ENCODE measurements at regions not wholly inside any gene's neighbourhood (a gene's known extent, or its start where the extent isn't known, plus 50 kb on each side); places are given as distances from the start of the nearest gene placed in this dataset.
A peak's percentile ranks its signal among the peaks of the same experiment; 100 is the strongest.
"Not testable (repeated sequence)": the region's sequence is repeated elsewhere in the genome, so short reads cannot be mapped to it uniquely, and the experiment has no call there.

DNA sequence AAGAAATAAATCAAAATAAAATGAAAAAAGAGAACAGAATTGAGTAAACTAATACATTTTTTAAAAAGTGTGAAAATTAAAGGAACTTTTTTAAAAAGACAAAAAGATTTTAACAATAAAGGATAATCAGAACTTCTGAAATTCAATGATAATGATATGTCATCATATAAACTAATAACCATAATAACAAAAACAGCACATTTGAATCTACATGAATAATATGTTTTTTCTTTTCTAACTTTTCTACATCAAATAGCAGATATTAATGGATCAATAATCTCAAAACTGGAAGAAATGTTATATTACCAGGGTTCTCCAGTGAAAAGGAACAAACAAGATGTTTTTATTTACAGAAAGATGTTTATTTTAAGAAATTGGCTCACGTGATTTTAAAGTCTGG lies 903.3 kb upstream of the MIR17HG start:
- intact Hi-C loops (cut with DNase I, micrococcal nuclease): no loop called here
- no peak for DNase-seq

DNA sequence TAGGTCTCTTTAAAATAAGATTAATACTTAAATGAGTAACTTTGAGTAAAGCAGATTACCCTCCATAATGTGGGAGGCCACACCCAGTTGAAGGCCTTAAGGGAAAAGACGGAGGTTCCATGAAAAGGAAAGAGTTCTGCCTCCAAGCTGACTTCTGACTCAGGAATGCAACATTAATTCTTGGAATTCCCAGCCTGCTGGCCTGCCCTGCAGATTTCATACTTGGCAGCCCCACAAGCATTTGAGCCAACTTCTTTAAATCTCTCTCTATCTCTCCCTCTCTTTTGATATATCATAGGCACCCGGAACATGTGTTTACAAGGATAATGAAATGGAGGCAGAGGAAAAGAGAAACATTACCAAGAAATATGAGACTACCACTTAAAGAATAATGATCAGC lies 902.3 kb upstream of the MIR17HG start:
- ATAC-seq (no peak), DNase-seq (no peak)
- intact Hi-C loops (cut with DNase I, micrococcal nuclease): no loop called here

More for the DNA sequence above, 903.3 kb upstream of the MIR17HG start:
- ATAC-seq: no peak

DNA sequence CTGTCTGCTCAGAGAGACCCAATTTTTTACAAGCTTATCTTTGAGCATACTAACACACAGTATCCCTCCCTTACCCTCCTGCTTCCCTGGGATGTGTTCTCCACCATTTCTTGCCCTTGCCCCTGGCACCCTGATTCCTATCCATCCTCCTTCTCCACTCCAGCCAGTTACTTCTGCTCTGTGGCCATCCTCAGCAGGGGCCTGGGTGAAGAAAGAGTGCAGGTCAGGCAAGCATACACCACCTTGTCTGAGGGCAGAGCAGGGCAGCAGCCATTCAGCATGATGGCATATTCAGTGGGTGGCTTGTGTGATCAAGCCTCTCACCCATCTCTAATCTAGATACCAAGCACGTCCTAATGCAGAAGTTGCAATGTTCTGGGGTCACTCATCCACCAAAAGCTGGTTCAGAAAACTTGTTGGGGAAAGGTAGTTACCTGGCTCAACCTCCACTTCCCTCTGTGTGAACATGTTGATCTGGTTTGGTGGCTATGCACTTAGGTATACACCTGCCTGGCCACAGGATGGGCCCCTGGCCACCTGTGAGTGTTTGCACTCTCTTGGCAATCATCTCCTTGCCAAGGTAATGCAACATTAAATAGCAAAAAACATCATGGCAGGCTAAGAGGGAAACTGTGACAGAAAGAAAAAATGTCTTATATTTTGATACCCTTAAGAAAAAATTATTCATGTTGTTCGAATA lies 900.3 kb upstream of the MIR17HG start:
- intact Hi-C loops (cut with DNase I, micrococcal nuclease): no loop called here
- DNase-seq: no peak
- ATAC-seq: no peak

DNA sequence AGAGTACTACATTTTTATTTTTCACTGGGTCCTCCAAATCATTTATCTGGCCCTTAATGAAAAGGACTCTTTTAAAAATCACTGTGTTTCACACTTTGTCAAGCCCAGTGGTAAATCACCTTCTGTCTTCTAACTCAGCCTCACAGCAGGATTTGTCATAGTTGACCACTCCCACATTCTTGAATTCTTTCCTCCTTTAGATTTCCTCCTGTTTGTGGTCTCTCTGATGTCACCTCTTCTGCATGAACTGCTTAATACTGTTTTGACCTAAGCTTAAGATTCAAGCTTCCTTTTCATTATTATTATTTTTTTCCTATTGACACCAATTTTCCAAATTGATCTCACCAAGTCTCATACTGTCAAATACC lies 899.8 kb upstream of the MIR17HG start:
- intact Hi-C loops (cut with DNase I, micrococcal nuclease): no loop called here
- ATAC-seq: no peak
- DNase-seq: no peak

DNA sequence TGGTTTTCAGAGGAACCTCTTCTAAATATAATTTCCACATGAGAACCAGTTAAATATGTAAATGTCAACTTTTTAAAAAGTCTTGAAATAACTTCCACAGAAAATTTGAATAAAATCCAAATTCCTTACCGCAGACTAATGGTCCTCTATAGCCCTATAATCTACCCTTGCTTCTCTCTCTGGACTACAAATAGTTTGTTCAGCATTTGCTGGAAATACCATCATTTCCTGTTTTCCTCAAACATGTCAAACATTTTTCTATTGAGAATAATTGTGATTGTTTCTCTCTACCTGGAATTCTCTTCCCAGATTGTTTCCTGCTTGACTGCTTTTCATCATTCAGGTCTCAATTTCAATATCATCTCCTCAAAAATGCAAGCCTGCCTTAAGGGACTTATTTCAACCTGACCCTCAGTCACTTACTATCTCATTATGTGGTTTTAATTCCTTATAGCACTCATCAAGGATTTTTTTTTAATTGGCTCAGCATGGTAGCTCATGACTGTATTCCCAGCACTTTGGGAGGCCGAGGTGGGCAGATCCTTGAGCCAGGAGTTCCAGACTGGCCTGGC lies 898.9 kb upstream of the MIR17HG start:
- ATAC-seq: no peak
- intact Hi-C loops (cut with DNase I, micrococcal nuclease): no loop called here

DNA sequence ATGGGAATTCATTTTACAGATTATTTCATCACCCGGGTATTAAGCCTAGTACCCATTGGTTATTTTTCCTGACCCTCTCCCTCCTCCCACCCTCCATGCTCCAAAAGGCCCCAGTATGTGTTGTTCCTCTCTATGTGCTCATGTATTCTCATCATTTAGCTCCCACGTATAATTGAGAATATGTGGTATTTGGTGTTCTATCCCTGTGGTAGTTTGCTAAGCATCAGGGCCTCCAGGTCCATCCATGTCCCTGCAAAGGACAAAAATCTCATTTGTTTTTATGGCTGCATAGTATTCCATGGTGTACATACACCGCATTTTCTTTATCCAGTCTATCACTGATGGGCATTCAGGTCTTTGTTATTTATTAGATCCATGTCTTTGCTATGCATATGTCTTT lies 894.1 kb upstream of the MIR17HG start:
- no peak for ATAC-seq
- no peak for DNase-seq
- intact Hi-C loops (cut with DNase I, micrococcal nuclease): no loop called here

More for the DNA sequence above, 898.9 kb upstream of the MIR17HG start:
- DNase-seq: no peak

DNA sequence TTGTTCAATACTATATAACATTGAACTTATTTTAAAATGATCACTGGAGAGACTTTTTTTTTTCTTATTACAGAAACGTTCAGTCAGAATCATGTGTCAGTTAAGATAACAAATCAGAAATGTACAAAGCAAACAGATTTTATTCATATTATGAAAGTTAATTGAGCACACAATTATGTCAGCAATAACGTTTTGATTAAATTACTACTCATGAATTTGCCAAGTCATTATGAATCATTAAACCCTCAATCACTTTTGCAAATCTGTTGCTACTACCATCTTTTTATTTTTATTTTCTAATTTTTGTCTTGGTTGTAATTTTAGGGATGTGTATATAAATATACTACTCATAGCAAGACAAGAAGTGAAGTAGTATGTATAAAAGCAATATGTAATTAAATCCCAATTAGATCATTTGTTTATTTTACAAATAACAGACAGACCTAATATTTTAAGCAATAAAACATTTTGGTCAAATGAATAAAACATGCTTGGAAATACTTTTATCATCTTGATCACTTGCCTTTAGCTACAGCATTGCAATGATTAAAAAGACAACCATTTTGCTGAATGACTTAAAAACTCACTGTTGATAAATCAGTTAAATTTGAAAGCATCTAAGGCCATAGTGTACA lies 893.4 kb upstream of the MIR17HG start:
- intact Hi-C loops (cut with DNase I, micrococcal nuclease): no loop called here
- no peak for DNase-seq

DNA sequence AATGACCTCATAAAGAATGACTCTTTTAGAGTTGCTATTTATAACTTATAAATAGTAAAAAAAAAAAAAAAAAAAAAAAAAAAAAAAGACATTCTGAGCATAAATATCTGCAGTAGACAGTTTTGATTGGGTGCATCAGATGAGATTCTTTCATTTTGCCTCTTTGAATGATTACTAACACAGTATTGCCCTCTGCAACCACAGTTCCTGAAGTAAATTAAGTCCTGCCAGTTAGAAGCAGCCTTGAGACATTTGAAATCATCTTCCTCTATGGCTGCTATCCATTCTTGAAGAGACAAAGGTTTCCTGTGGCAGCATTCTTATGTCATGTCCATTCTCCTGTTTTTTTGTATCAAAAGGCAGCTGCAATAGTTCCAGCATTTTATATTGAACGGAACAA lies 892.4 kb upstream of the MIR17HG start:
- intact Hi-C loops (cut with DNase I, micrococcal nuclease): no loop called here
- no peak for ATAC-seq
- DNase-seq: no peak

More for the DNA sequence above, 893.4 kb upstream of the MIR17HG start:
- ATAC-seq: no peak

DNA sequence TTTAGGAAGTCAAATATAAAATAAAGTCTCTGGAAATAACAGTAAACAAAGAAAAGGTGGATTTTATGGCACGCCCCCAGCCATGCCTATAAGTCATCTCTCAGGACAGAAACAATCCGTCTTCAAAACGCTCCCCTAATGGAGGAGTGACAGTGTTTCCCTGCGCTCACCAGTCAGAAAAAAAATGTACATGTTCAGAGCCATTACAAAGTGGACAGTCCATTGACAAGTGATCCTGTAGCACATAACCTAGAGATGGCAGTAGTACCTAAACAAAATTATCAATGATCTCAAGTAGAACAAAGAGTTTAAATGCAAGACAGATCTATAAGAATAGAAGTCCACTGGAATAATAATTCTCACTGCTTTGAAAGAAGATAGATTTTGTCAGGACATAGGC lies 891.7 kb upstream of the MIR17HG start:
- intact Hi-C loops (cut with DNase I, micrococcal nuclease): no loop called here
- ATAC-seq (no peak), DNase-seq (no peak)

DNA sequence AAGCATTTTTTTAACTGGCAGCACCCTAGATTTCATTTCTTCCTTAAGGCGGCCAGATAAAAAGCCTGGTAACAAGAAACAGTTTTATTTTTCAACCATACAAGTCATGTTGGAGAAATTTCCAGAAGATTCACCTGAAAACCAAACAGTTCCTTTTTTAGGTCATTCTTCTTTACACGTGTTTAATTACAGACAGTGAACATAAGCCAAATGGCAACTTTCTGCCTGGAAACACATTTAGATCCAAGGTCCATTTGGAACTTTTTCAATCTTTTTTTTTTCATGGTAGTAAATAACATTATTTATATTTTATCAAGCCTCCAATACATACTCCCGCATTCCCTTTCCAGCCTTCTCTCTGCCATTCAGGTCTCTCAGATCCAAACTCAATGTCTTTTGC lies 886.1 kb upstream of the MIR17HG start:
- ATAC-seq: no peak
- intact Hi-C loops (cut with DNase I, micrococcal nuclease): no loop called here
- no peak for DNase-seq

DNA sequence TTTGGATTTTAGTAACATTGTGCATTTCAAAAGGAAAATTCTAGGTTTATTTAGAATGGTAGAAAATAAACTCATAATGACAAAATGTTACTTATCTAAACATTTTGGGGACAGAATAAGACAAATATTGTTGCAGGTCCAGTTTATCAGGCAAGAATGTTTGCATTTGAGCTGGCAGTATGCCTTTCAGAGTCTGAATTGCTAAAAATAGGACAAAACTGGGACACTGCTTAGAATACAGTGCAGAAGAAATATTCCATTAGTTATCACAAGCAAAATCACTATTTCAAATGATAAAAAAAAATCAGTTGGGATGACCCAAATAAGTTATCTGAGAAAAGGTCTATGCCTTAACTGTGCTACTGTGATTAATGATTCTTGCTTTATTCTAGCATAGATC lies 870.3 kb upstream of the MIR17HG start:
- no peak for ATAC-seq
- intact Hi-C loops (cut with DNase I, micrococcal nuclease): no loop called here
- no peak for DNase-seq

DNA sequence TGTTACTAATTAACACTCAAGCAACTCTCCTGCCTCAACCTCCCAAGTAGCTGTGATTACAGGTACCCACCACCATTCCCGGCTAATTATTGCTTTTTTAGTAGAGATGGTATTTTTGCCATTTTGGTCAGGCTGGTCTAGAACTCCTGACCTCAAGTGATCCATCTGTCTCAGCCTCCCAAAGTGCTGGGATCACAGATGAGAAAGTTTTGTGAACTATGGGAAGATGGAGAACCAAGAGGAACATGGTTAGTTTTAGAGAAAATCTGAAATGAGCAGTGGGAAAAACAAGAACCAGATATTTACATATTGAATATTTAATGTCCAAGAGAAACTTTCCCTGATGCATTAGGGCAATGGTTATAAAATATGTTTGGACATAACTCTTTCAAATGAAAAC lies 863.6 kb upstream of the MIR17HG start:
- intact Hi-C loops (cut with DNase I, micrococcal nuclease): no loop called here
- no peak for DNase-seq
- no peak for ATAC-seq

DNA sequence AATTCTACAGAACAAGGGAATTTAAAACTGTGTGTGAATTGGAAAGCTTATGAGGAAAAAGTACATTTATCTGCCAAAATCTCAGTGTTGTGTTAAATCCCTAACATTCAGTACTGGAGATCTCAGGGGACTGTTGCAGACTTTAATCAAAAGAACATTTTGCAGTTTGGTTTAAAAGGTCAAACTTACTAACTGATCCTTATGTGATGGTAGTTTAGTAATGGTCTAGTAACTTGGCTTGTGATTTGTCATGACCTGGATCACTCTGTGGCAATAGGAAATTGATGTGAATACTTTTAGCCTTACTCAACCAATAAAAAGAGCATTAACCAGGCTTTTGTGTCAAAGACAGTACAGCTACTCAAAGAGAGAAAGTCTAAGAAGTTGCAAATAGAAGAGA lies 862.1 kb upstream of the MIR17HG start:
- no peak for DNase-seq
- intact Hi-C loops (cut with DNase I, micrococcal nuclease): no loop called here
- ATAC-seq: no peak

DNA sequence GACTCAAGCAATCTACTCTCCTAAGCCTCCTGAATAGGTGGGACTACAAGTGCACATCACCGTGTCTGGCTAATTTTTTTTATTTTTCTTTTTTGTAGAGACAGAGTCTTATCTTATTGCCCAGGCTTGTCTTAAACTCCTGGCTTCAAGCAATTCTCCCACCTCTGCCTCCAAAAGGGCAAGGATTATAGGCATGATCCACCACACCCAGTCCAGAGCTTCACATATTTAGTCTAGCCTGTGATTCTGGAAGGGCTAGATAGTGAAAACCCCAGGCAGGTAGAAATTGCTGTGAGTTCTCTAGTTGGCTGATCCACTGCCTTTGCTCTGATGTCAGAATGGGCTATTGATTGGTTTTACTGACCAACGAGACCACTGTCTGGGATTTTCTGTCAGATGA lies 854.6 kb upstream of the MIR17HG start:
- intact Hi-C loops (cut with DNase I, micrococcal nuclease): no loop called here
- ATAC-seq (no peak), DNase-seq (no peak)

DNA sequence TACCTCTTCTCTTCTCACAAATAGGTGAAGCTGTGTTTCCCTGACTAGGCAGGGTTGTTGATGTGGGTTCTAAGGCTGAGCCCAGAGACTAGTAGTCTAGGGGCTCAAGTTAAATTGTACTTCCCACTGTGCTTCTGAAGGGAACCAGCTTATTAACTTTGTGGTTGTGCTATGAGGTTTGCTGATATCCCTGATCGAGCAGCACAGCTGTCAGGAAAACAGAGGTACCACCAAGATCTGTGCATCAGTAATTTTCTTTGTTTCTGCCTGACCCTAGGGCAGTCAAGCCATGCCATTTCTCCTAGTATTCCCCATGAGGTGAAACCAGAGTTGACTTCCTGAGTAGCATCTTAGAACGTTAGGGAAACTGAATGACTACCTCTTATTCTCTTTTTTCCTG lies 853.8 kb upstream of the MIR17HG start:
- ATAC-seq: no peak
- DNase-seq: no peak
- intact Hi-C loops (cut with DNase I, micrococcal nuclease): no loop called here

DNA sequence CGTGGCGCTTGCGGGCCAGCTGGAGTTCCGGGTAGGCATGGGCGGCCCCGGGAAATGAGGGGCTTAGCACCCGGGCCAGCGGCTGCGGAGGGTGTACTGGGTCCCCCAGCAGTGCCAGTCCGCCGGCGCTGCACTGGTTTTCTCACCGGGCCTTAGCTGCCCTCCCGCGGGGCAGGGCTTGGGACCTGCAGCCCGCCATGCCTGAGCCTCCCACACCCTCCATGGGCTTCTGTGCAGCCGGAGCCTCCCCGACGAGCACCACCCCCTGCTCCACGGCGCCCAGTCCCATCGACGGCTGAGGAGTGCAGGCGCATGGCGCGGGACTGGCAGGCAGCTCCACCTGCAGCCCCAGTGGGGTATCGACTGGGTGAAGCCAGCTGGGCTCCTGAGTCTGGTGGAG lies 852.6 kb upstream of the MIR17HG start:
- DNase-seq; ATAC-seq; intact Hi-C loops (cut with DNase I, micrococcal nuclease): not testable (repeated sequence)

DNA sequence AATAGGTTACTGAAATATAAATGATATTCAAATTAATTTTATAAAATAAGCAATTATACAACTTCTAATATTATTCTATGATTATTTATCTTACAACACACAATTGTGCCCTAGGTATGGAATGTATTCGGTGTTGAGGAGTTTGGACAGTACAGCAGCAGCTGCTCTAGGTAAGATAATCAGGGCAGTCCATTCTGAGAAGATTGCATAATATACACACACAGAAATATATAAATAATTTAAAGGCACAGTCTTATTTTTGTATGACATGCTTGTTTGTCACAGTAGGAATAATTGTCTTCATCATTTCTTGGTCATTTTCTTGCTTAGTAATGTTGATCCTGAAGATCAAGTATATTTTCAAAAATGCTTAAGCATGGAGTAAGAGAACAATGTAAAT lies 849.4 kb upstream of the MIR17HG start:
- no peak for DNase-seq
- ATAC-seq: no peak
- intact Hi-C loops (cut with DNase I, micrococcal nuclease): no loop called here

DNA sequence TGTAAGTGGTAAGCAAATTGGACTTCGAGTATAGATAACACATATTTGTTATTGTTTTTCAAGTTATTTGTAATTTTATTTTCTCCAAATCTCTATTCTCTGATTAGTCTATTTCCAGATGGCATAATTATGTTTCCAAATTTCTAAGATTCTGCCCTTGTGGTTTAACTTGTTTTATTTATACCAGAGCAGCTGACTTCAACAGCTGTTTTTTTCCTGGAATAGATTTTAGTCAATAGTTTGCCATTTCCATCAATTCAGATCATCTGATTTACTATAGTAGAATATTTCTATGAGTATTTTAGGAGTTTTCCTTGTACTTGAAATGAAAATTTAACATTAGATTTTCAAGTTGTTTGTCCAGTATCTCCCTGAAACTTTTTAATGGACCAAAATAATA lies 848.7 kb upstream of the MIR17HG start:
- DNase-seq (no peak), ATAC-seq (no peak)
- intact Hi-C loops (cut with DNase I, micrococcal nuclease): no loop called here

DNA sequence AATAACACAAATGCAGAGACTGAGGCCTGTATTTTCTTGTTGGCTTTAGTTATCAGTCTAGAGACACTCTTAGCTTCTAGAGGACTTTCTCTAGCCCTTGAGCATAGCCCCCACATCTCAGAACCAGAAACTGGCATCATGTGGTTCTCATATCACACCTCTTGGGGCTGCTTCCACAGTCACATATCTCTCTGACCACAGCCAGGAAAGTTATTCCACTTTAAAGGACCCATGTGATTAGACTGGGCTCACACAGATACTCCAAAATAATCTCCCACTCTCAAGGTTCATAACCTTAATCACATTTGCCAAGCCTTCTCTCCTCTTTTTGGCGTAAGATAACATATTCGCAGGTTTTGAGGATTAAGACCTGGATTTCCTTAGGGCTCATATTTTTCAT lies 846.9 kb upstream of the MIR17HG start:
- intact Hi-C loops (cut with DNase I, micrococcal nuclease): no loop called here
- no peak for ATAC-seq
- no peak for DNase-seq

DNA sequence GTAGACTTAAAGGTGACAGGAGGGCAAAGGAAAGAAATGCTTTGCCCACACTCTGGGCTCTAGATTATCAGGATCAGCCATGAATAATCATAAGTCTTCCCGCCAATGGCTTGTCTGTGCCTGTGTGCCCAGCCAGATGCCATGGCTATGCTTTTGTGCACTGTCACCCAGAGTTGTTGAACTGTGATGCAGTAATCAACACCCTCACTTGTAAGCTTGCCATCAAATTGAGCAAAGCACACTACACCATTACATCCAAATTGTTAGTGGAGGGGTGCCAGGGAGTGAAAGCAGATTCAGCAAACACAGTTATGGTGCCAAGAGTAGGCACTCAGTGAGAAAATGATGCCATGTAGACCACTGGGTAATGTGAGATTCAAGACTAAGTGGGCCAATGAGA lies 845.3 kb upstream of the MIR17HG start:
- DNase-seq: no peak
- intact Hi-C loops (cut with DNase I, micrococcal nuclease): no loop called here
- no peak for ATAC-seq

DNA sequence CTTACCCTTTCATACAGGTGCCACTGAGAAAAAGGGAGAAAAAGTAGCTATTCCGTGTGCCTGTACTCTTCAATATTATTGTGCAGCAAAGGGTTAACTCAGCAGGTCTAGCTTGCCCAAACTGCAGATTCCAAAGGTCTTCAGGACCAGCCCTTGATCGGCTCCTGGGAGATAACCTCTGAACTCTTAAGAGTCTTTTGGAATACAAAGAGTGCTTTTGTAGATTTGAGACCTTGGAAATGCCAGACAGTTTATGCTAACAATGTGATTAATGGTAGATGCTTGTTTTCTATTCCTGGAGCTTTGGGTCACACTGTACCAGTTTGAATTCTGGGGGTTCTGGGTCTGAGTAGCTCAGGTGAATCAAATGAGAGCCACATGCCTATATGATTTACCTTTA lies 844.7 kb upstream of the MIR17HG start:
- intact Hi-C loops (cut with DNase I, micrococcal nuclease): no loop called here
- DNase-seq: no peak
- ATAC-seq: peak; percentile 40

Data from left colon (tissue), 2 donors.